Tibial nerve (tissue), 4 donors: ENCODE measurements at regions not wholly inside any gene's neighbourhood (a gene's known extent, or its start where the extent isn't known, plus 50 kb on each side); places are given as distances from the start of the nearest gene placed in this dataset.

ENCODE experiments used
- DNase-seq, 2 donors: peaks; one replicate each; pipeline ENCODE4 v3.0.0-alpha.2; 2019; ENCODE audit warnings: low spot score in 2 of 2
- H3K27ac ChIP-seq, 4 donors: fragments of 200-600 bp; sonication (generic) in 3 of 4; one replicate each; pipeline ENCODE4 v1.5.1; 2017 to 2019; ENCODE audit warnings: mild to moderate bottlenecking in 1 of 4
- H3K27me3 ChIP-seq, 2 donors: fragments of 200-600 bp; sonication (generic) in 1 of 2; one replicate each; pipeline versions ENCODE4 v1.5.1 to v1.6.0; 2017 to 2019
- H3K36me3 ChIP-seq, 3 donors: fragments of 200-600 bp; sonication (generic); one replicate each; pipeline ENCODE4 v1.5.1; 2018 to 2019
- H3K4me1 ChIP-seq, 4 donors: fragments of 200-600 bp; sonication (generic) in 3 of 4; one replicate each; pipeline ENCODE4 v1.5.1; 2017 to 2019
- H3K4me3 ChIP-seq, 4 donors: fragments of 200-600 bp; sonication (generic) in 3 of 4; one replicate each; pipeline ENCODE4 v1.5.1; 2017 to 2019; ENCODE audit warnings: mild to moderate bottlenecking in 1 of 4, moderate library complexity in 1 of 4
- H3K9me3 ChIP-seq, 4 donors: fragments of 200-600 bp; sonication (generic) in 3 of 4; one replicate each; pipeline ENCODE4 v1.5.1; 2017 to 2019
- EP300 ChIP-seq, 2 donors: sonication (generic); formaldehyde crosslinking; IDR thresholded peaks; one replicate each; pipeline ENCODE4 v1.6.1; 2017; ENCODE audit warnings: antibody characterized with exemption in 2 of 2, mild to moderate bottlenecking in 1 of 2
- POLR2A ChIP-seq, 2 donors: fragments of 450-650 bp; IDR thresholded peaks; one replicate each; pipeline ENCODE4 v1.6.1; 2017; ENCODE audit warnings: antibody characterized with exemption in 2 of 2, mild to moderate bottlenecking in 2 of 2, moderate library complexity in 2 of 2
- WGBS, 2 donors: methylation state at CpG; one replicate each; pipeline ENCODE4 v1.1.5; 2018; 5-methylcytosine and 5-hydroxymethylcytosine counted together
- TF ChIP-seq, protein P1 (sequence below), 5 experiments: fragments of 200-600 bp in 3 of 5; fragments of 450-650 bp in 2 of 5; sonication (generic) in 3 of 5; IDR thresholded peaks; one replicate each; pipeline ENCODE4 v1.5.1; 2016 to 2019; ENCODE audit warnings: antibody characterized with exemption in 5 of 5, mild to moderate bottlenecking in 3 of 5, moderate library complexity in 2 of 5

- Histone ChIP-seq H3K4me1 (no peaks in the 10 kb centered on the region), H3K27me3 (no peaks in the 10 kb centered on the region), H3K36me3 (no peaks in the 10 kb centered on the region), H3K4me3 (no peak overlapping the region), H3K27ac (no peak overlapping the region), H3K9me3 (no peaks in the 10 kb centered on the region)
- no peak for DNase-seq
- TF ChIP-seq POLR2A (IDR thresholded peaks at IDR 0.05): no peak
- TF ChIP-seq, protein P1, sequence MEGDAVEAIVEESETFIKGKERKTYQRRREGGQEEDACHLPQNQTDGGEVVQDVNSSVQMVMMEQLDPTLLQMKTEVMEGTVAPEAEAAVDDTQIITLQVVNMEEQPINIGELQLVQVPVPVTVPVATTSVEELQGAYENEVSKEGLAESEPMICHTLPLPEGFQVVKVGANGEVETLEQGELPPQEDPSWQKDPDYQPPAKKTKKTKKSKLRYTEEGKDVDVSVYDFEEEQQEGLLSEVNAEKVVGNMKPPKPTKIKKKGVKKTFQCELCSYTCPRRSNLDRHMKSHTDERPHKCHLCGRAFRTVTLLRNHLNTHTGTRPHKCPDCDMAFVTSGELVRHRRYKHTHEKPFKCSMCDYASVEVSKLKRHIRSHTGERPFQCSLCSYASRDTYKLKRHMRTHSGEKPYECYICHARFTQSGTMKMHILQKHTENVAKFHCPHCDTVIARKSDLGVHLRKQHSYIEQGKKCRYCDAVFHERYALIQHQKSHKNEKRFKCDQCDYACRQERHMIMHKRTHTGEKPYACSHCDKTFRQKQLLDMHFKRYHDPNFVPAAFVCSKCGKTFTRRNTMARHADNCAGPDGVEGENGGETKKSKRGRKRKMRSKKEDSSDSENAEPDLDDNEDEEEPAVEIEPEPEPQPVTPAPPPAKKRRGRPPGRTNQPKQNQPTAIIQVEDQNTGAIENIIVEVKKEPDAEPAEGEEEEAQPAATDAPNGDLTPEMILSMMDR (IDR thresholded peaks at IDR 0.05): no peak
- no peak for TF ChIP-seq EP300 (IDR thresholded peaks at IDR 0.05)
- WGBS, 2 donors: 78 to 93% methylated on average over 6 of the region's 6 CpGs
These were observed 906.4 kb upstream of the TMEM132C start for GRCh38 chr12:127360580-127360979.

DNA sequence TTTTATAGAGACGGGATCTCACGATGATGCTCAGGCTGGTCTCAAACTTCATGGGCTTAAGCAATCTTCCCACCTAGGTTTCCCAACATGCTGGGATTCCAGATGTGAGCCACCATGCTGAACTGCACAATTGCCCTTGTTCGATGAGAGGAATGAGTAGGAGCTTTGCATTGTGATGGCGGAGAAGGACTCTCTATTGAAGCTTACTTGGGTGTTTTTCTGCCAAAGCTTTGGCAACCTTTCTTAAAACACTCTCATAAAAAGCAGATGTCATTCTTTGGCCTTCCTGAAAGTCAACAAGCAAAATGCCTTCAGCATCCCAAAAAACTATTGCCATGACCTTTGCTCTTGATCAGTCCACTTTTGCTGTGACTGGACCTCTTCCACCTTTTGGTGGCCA, 904.8 kb upstream of the TMEM132C start:
- TF ChIP-seq EP300 (IDR thresholded peaks at IDR 0.05) (no peak), POLR2A (IDR thresholded peaks at IDR 0.05) (no peak)
- TF ChIP-seq, protein P1 (IDR thresholded peaks at IDR 0.05): no peak
- no peaks in the 10 kb centered on the region for H3K27me3 ChIP-seq
- H3K4me3 ChIP-seq: no peak overlapping the region
- DNase-seq: no peak
- H3K9me3 ChIP-seq: no peaks in the 10 kb centered on the region
- H3K27ac ChIP-seq: no peak overlapping the region
- no peaks in the 10 kb centered on the region for H3K36me3 ChIP-seq
- 94 to 98% methylated on average over 4 of the region's 4 CpGs for WGBS, 2 donors
- no peaks in the 10 kb centered on the region for H3K4me1 ChIP-seq

DNA sequence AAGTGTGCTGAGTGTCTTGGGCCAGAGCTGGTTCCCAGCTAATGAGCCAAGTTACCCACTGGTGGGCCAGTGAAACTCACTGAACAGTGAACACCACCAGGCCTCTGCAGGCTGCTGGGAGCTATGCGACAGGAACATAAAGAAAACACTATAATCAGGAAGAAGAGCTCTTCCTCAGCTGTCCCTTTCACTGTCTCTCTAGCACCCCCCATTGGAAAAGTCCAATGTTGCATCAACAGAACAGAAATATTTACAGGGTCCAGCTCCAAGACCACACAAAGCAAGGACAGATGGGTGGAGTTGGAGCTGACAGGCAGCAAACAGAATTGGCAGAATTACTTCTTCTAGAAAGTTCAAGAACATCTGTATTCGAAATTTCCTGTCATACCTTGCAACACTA, 903.6 kb upstream of the TMEM132C start:
- Histone ChIP-seq H3K36me3 (no peaks in the 10 kb centered on the region), H3K27ac (no peak overlapping the region), H3K9me3 (no peaks in the 10 kb centered on the region), H3K4me1 (no peaks in the 10 kb centered on the region), H3K4me3 (no peak overlapping the region), H3K27me3 (no peaks in the 10 kb centered on the region)
- no peak for DNase-seq
- WGBS, 2 donors: 59 to 63% methylated on average over 2 of the region's 2 CpGs
- TF ChIP-seq POLR2A (IDR thresholded peaks at IDR 0.05): no peak
- TF ChIP-seq, protein P1 (IDR thresholded peaks at IDR 0.05): no peak
- TF ChIP-seq EP300 (IDR thresholded peaks at IDR 0.05): no peak

- Histone ChIP-seq H3K27me3 (no peaks in the 10 kb centered on the region), H3K27ac (no peak overlapping the region), H3K4me1 (no peaks in the 10 kb centered on the region), H3K9me3 (peaks cover 0 to 3% (median 0%) of the 10 kb centered on the region in 4 donors), H3K36me3 (no peaks in the 10 kb centered on the region), H3K4me3 (no peak overlapping the region)
- 53 to 72% methylated on average over 4 of the region's 4 CpGs for WGBS, 2 donors
- DNase-seq: no peak
- TF ChIP-seq, protein P1 (IDR thresholded peaks at IDR 0.05): no peak
- TF ChIP-seq POLR2A (IDR thresholded peaks at IDR 0.05): no peak
These were observed 893.4 kb upstream of the TMEM132C start for GRCh38 chr12:127373559-127373958.

GRCh38 chr12:127374447-127374846, 892.5 kb upstream of the TMEM132C start:
- Histone ChIP-seq H3K4me3 (no peak overlapping the region), H3K36me3 (no peaks in the 10 kb centered on the region), H3K27me3 (no peaks in the 10 kb centered on the region), H3K27ac (no peak overlapping the region), H3K4me1 (no peaks in the 10 kb centered on the region), H3K9me3 (no peaks in the 10 kb centered on the region)
- DNase-seq: no peak
- TF ChIP-seq EP300 (IDR thresholded peaks at IDR 0.05) (no peak), POLR2A (IDR thresholded peaks at IDR 0.05) (no peak)
- TF ChIP-seq, protein P1 (IDR thresholded peaks at IDR 0.05): no peak
